ENCODE measurements at regions not wholly inside any gene's neighbourhood (a gene's known extent, or its start where the extent isn't known, plus 50 kb on each side); places are given as distances from the start of the nearest gene placed in this dataset.
"Not testable (repeated sequence)": the region's sequence is repeated elsewhere in the genome, so short reads cannot be mapped to it uniquely, and the experiment has no call there.

DNA sequence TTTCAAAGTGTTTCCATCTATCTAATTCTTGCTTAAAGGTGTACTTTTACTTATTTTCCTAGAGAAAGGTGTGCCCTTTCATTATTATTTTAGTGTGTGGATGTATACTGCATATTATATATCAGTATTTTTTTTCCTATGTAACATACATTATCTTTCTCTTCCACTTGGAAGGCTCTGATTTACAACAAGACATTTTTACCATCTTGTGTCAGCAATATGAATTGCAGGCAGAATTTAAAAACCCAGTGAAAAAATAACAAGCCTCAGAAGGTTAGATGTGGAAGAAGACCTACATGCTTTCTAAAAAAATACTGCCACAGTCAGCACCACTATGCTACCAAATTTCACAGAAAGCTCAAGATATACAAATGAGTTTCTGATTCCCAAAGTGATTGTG, 327.7 kb upstream of the STEAP1 start:
- Histone ChIP-seq H3K4me3 (ENCODE audit: low read length) (no peak overlapping the region), H3K9ac (ENCODE audit: low read depth, low read length) (no peak overlapping the region), H3K27ac (ENCODE audit: low read length) (no peak overlapping the region), H3K27me3 (ENCODE audit: insufficient read depth, low read length) (no peaks in the 10 kb centered on the region), H3K4me1 (ENCODE audit: insufficient read depth, low read length) (no peaks in the 10 kb centered on the region), H3K9me3 (ENCODE audit: insufficient read depth, low read depth, low read length) (no peaks in the 10 kb centered on the region), H3K36me3 (ENCODE audit: insufficient read depth, low read depth, low read length) (no peaks in the 10 kb centered on the region)

DNA sequence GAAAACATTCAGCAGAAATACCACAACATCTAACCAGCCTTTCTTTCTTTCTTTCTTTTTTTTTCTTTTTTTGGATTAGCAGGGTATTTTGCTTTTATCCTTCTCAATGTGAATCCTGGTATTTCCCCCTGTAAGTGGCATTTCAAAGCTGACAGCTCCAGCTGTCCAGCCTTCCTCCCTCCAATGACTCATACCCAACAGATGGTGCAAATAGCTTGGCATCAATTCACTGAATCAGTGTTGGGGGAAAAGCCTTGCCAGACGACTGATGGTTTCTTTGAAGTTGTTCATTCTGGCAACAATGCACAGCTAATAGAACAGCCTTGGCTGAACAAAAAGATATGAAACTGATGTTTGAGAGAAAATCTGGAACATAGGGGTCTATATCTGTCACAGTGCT, 316.8 kb upstream of the STEAP1 start:
- Histone ChIP-seq H3K4me3 (ENCODE audit: low read length) (no peak overlapping the region), H3K27ac (ENCODE audit: low read length) (no peak overlapping the region), H3K27me3 (ENCODE audit: insufficient read depth, low read length) (no peaks in the 10 kb centered on the region), H3K9me3 (ENCODE audit: insufficient read depth, low read depth, low read length) (no peaks in the 10 kb centered on the region), H3K9ac (ENCODE audit: low read depth, low read length) (no peak overlapping the region), H3K4me1 (ENCODE audit: insufficient read depth, low read length) (no peaks in the 10 kb centered on the region), H3K36me3 (ENCODE audit: insufficient read depth, low read depth, low read length) (no peaks in the 10 kb centered on the region)

DNA sequence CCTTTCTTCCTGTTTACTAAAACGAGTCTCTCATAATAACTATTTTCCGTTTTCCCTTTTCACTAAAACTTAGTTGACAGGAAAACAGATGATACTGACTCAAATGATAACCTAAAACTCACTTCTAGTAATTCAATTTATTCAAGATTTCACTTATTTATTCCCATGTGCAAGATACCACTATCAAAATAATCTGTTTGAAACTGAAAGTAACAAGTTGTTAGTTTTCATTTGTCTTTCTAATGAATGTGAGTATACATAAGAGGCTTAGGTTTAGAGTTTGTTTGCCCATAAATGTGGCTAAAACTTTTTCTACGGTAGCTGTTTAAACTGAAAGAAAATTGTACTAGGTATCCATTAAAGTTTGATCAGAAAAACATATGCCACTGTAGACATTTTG, 314.9 kb upstream of the STEAP1 start:
- Histone ChIP-seq H3K9me3 (ENCODE audit: insufficient read depth, low read depth, low read length) (no peaks in the 10 kb centered on the region), H3K4me1 (ENCODE audit: insufficient read depth, low read length) (no peaks in the 10 kb centered on the region), H3K27me3 (ENCODE audit: insufficient read depth, low read length) (no peaks in the 10 kb centered on the region), H3K4me3 (ENCODE audit: low read length) (no peak overlapping the region), H3K9ac (ENCODE audit: low read depth, low read length) (no peak overlapping the region), H3K36me3 (ENCODE audit: insufficient read depth, low read depth, low read length) (no peaks in the 10 kb centered on the region), H3K27ac (ENCODE audit: low read length) (no peak overlapping the region)

DNA sequence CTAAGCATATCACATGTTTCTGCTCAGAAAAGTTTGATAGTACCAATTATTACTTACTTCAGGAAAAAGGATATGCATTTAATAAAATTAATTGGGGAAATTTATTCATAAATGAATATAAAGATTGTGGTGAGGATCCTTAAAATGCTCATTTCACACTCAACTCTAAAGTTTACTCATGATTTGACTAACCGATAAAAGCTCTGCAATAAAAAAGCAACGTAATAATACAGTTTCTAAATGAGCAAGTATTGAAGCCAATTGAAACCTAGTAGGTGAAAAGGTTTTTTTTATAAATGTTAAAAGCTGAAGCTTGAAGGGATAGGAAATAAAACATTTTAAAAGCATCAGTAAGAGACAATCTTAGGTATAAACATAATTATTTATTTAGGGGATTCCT, 308.3 kb upstream of the STEAP1 start:
- Histone ChIP-seq H3K36me3 (ENCODE audit: insufficient read depth, low read depth, low read length) (no peaks in the 10 kb centered on the region), H3K27ac (ENCODE audit: low read length) (no peak overlapping the region), H3K4me1 (ENCODE audit: insufficient read depth, low read length) (no peaks in the 10 kb centered on the region), H3K9me3 (ENCODE audit: insufficient read depth, low read depth, low read length) (no peaks in the 10 kb centered on the region), H3K9ac (ENCODE audit: low read depth, low read length) (no peak overlapping the region), H3K4me3 (ENCODE audit: low read length) (no peak overlapping the region), H3K27me3 (ENCODE audit: insufficient read depth, low read length) (no peaks in the 10 kb centered on the region)

DNA sequence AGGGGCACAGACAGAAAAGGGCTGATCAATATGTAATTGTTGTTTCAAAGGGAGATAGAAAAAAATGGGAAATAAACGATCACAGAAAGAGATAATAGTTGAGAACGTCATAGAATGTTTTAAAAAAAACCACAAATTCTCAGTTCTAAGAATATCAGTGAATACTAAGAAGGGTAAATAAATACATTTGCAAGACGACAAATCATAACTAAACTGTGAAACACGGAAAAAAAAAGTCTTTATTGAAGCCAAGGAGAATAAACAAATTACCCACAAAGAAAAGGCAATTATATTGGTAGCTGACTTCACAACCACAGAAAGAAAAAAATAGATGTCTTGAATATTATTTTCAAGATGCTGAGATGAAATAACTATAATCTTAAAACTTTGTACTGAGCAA, 305.2 kb upstream of the STEAP1 start:
- Histone ChIP-seq H3K9me3 (ENCODE audit: insufficient read depth, low read depth, low read length) (no peaks in the 10 kb centered on the region), H3K27ac (ENCODE audit: low read length) (no peak overlapping the region), H3K9ac (ENCODE audit: low read depth, low read length) (no peak overlapping the region), H3K4me3 (ENCODE audit: low read length) (no peak overlapping the region), H3K4me1 (ENCODE audit: insufficient read depth, low read length) (no peaks in the 10 kb centered on the region), H3K36me3 (ENCODE audit: insufficient read depth, low read depth, low read length) (no peaks in the 10 kb centered on the region), H3K27me3 (ENCODE audit: insufficient read depth, low read length) (no peaks in the 10 kb centered on the region)

DNA sequence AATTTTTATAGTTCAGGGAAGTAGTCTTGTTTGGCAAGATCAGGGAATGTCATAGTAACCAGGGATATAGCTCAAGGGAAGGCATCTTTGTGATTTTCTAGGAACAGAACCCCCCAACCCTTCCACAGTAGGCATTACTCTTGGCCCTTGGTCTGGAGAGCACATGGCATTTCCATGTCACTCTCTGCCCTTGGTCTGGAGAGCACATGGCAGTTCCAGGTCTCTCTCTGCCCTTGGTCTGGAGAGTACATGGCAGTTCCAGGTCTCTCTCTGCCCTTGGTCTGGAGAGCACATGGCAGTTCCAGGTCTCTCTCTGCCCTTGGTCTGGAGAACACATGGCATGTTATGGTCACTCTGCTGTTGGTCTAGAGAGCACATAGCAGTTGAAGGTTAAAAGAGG, 297.2 kb upstream of the STEAP1 start:
- H3K4me3 ChIP-seq (ENCODE audit: low read length); H3K27ac ChIP-seq (ENCODE audit: low read length); H3K9ac ChIP-seq (ENCODE audit: low read depth, low read length); H3K27me3 ChIP-seq (ENCODE audit: insufficient read depth, low read length); H3K4me1 ChIP-seq (ENCODE audit: insufficient read depth, low read length); H3K36me3 ChIP-seq (ENCODE audit: insufficient read depth, low read depth, low read length): not testable (repeated sequence)
- peaks cover 28% of the 10 kb centered on the region for H3K9me3 ChIP-seq (ENCODE audit: insufficient read depth, low read depth, low read length)

DNA sequence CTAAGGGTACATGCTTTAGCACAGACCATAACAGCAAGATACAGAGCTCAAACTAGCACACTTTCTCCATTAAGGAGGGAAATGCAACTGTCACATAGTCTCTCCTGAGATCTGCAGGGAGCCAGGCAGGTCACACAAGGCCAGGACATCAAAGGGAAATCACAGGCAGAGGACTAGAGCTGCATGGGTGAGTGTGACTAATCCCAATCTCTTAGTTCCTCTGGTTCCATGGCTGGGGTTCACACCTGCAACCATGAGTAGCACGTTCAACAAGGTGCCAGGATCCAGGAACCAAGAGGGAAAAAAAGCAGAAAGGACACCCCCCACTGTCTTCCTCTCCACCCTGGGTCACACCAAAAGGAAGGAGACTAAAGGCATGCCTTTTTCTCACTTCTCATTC, 296.5 kb upstream of the STEAP1 start:
- Histone ChIP-seq H3K4me1 (ENCODE audit: insufficient read depth, low read length) (no peaks in the 10 kb centered on the region), H3K27me3 (ENCODE audit: insufficient read depth, low read length) (no peaks in the 10 kb centered on the region), H3K36me3 (ENCODE audit: insufficient read depth, low read depth, low read length) (no peaks in the 10 kb centered on the region), H3K4me3 (ENCODE audit: low read length) (no peak overlapping the region), H3K9me3 (ENCODE audit: insufficient read depth, low read depth, low read length) (peaks cover 28% of the 10 kb centered on the region), H3K9ac (ENCODE audit: low read depth, low read length) (no peak overlapping the region), H3K27ac (ENCODE audit: low read length) (no peak overlapping the region)

DNA sequence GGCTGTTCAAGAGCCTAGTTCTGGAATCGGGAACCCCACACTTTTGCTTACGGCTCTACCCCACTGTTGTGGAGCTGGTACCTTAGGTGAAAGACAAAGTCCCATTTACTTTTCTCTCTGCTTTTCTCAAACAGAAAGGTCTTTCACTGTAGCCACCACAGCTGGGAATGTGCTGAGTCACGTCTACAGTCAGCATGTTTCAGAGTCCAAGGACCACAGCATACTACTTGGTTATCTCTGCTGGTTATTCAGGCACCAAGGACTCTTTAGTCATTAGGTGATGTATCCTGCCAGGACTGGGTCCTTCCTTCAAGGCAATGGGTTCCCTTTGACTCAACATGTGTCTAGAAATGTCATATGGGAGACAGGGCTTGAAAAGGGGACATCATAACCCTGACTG, 266.8 kb upstream of the STEAP1 start:
- Histone ChIP-seq H3K4me3 (ENCODE audit: low read length) (no peak overlapping the region), H3K9ac (ENCODE audit: low read depth, low read length) (no peak overlapping the region), H3K27me3 (ENCODE audit: insufficient read depth, low read length) (no peaks in the 10 kb centered on the region), H3K36me3 (ENCODE audit: insufficient read depth, low read depth, low read length) (no peaks in the 10 kb centered on the region), H3K4me1 (ENCODE audit: insufficient read depth, low read length) (no peaks in the 10 kb centered on the region), H3K27ac (ENCODE audit: low read length) (no peak overlapping the region), H3K9me3 (ENCODE audit: insufficient read depth, low read depth, low read length) (no peaks in the 10 kb centered on the region)

DNA sequence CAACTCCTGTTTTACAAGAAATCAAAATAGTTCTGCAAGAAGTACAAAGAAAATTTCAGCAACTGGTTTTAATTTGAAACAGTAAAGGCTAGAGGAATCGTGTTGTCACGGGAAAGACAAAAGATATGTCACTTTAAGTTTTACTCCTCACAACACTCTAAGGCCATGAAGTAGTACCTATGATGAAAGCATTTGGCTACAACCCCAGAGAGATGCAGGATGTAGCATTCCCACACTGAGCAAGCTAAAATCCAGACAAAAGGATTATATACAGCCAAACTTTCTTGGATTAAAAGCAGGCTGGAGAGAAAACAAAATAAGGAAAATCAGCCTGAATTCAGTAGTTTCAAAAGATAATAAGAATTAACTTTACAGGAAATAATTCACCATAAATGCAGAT, 245.5 kb upstream of the STEAP1 start:
- no peak overlapping the region for H3K27ac ChIP-seq (ENCODE audit: low read length)
- H3K9me3 ChIP-seq (ENCODE audit: insufficient read depth, low read depth, low read length): no peaks in the 10 kb centered on the region
- no peaks in the 10 kb centered on the region for H3K36me3 ChIP-seq (ENCODE audit: insufficient read depth, low read depth, low read length)
- H3K9ac ChIP-seq (ENCODE audit: low read depth, low read length): no peak overlapping the region
- no peaks in the 10 kb centered on the region for H3K4me1 ChIP-seq (ENCODE audit: insufficient read depth, low read length)
- H3K27me3 ChIP-seq (ENCODE audit: insufficient read depth, low read length): no peaks in the 10 kb centered on the region
- H3K4me3 ChIP-seq (ENCODE audit: low read length): no peak overlapping the region

DNA sequence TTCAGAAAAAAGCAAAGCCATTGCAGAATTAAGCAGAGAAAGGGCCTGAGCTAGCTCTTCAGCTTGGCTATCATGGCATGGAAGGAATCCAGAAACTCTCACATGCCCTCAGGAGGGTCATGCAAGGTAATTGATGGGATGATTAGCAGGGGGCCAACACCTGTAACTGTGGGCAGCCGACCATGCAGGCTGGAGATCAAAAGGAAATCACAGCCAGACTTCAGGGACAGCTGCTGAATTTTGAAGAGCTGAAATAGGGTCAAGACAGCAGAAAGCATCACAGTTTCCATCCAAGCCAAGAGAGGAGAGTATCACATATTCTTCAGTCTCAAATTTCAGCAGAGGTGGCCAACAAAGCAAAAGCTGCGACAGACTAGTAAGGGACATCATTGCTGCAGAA, 239.6 kb upstream of the STEAP1 start:
- no peak overlapping the region for H3K27ac ChIP-seq (ENCODE audit: low read length)
- no peak overlapping the region for H3K4me3 ChIP-seq (ENCODE audit: low read length)
- no peaks in the 10 kb centered on the region for H3K9me3 ChIP-seq (ENCODE audit: insufficient read depth, low read depth, low read length)
- no peaks in the 10 kb centered on the region for H3K36me3 ChIP-seq (ENCODE audit: insufficient read depth, low read depth, low read length)
- no peaks in the 10 kb centered on the region; the same call in 1 of the 2 replicates for H3K4me1 ChIP-seq (ENCODE audit: insufficient read depth, low read length)
- no peak overlapping the region for H3K9ac ChIP-seq (ENCODE audit: low read depth, low read length)
- H3K27me3 ChIP-seq (ENCODE audit: insufficient read depth, low read length): no peaks in the 10 kb centered on the region

DNA sequence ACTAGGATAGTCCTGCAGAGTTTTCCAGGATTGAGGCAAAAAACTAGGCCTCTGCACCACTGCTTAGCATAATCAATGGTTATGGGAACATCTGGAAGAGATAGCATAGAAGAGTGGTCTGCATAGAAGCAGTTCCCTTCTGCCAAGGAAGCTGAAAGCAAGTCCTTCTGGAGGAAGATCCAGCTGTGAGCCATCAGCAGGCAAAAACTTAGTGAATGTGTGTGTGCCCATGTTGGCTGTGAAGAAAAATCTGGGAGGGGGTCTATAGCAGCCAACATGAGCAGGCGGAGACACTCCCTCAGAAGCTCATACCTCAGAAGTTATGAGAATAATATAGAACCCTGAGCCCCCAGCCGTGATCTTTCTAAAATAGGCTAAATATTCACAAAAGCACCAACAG, 228.1 kb upstream of the STEAP1 start:
- Histone ChIP-seq H3K27me3 (ENCODE audit: insufficient read depth, low read length) (no peaks in the 10 kb centered on the region), H3K36me3 (ENCODE audit: insufficient read depth, low read depth, low read length) (no peaks in the 10 kb centered on the region)

DNA sequence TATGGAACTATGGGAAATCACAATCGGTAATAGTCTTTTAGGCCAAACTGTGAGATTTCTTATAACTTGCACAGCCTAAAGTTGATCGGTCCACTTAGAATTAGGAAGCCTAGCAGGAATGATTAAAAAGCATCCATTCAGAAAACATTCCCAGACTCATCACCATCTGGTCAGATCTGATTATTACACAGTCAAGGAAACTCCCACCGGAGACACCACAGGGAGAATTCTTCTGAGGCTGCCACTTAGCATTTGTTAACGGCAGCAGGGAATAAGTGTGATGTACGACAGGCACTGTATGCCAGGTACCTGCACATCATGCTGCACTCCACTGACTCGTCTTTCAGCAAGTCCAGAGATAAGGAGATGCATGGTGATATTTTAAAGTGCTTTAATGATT, 227.6 kb upstream of the STEAP1 start:
- Histone ChIP-seq H3K9ac (ENCODE audit: low read depth, low read length) (no peak overlapping the region), H3K4me1 (ENCODE audit: insufficient read depth, low read length) (no peaks in the 10 kb centered on the region)

More for the DNA sequence above, 228.1 kb upstream of the STEAP1 start:
- no peaks in the 10 kb centered on the region for H3K9me3 ChIP-seq (ENCODE audit: insufficient read depth, low read depth, low read length)
- H3K27ac ChIP-seq (ENCODE audit: low read length): no peak overlapping the region
- H3K9ac ChIP-seq (ENCODE audit: low read depth, low read length): no peak overlapping the region
- no peaks in the 10 kb centered on the region for H3K4me1 ChIP-seq (ENCODE audit: insufficient read depth, low read length)
- no peak overlapping the region for H3K4me3 ChIP-seq (ENCODE audit: low read length)

DNA sequence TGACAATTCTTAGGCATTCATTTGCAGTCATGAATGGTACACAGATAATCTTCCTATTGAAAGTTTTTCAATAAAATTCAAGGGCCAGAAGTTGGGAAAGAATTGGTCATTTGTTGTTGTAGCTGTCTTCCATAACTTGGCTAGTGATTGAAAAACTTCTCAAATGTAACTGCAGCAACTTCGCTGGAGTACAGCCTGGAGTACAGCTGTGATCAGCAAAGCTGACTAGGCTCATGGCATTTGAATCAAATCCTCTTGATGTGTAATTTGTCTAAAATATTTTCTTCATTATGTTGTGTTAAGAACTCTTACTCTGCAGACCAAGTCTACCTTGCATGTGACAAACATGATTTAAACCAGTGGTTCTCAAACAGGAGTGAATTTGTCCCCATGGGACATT, 226.5 kb upstream of the STEAP1 start:
- no peaks in the 10 kb centered on the region for H3K9me3 ChIP-seq (ENCODE audit: insufficient read depth, low read depth, low read length)
- H3K27me3 ChIP-seq (ENCODE audit: insufficient read depth, low read length): no peaks in the 10 kb centered on the region
- H3K36me3 ChIP-seq (ENCODE audit: insufficient read depth, low read depth, low read length): no peaks in the 10 kb centered on the region
- H3K27ac ChIP-seq (ENCODE audit: low read length): no peak overlapping the region
- no peak overlapping the region for H3K9ac ChIP-seq (ENCODE audit: low read depth, low read length)
- H3K4me1 ChIP-seq (ENCODE audit: insufficient read depth, low read length): no peaks in the 10 kb centered on the region
- no peak overlapping the region for H3K4me3 ChIP-seq (ENCODE audit: low read length)

More for the DNA sequence above, 227.6 kb upstream of the STEAP1 start:
- H3K4me3 ChIP-seq (ENCODE audit: low read length): no peak overlapping the region
- H3K27me3 ChIP-seq (ENCODE audit: insufficient read depth, low read length): no peaks in the 10 kb centered on the region
- no peak overlapping the region for H3K27ac ChIP-seq (ENCODE audit: low read length)
- no peaks in the 10 kb centered on the region for H3K36me3 ChIP-seq (ENCODE audit: insufficient read depth, low read depth, low read length)
- no peaks in the 10 kb centered on the region for H3K9me3 ChIP-seq (ENCODE audit: insufficient read depth, low read depth, low read length)
